Retinal pigment epithelial cell (primary cell): ENCODE measurements at regions not wholly inside any gene's neighbourhood (a gene's known extent, or its start where the extent isn't known, plus 50 kb on each side); places are given as distances from the start of the nearest gene placed in this dataset.
"Not testable (repeated sequence)": the region's sequence is repeated elsewhere in the genome, so short reads cannot be mapped to it uniquely, and the experiment has no call there.

ENCODE experiments used
- DNase-seq: peaks from one replicate; pipeline ENCODE4 v3.0.0-alpha.2; 2010; ENCODE audit warnings: low read depth
- H3K4me3 ChIP-seq: 2 replicates; pipeline ENCODE4 v1.5.1; 2011; ENCODE audit warnings: mild to moderate bottlenecking, low read length, control low read depth, moderate library complexity
- CTCF ChIP-seq: conservative IDR thresholded peaks from 2 replicates; pipeline ENCODE4 v1.5.1; 2011; ENCODE audit warnings: low read depth, low read length, control low read depth, inconsistent platforms

- DNase-seq = no peak
- peak; percentile 22 for TF ChIP-seq CTCF
- no peak overlapping the region for H3K4me3 ChIP-seq
These were observed 107.0 kb downstream of the RPLP1 start for GRCh38 chr15:69559440-69560190.

- TF ChIP-seq CTCF = no peak
- no peak overlapping the region for H3K4me3 ChIP-seq
- DNase-seq = no peak
These were observed 108.6 kb downstream of the RPLP1 start for GRCh38 chr15:69561071-69561784.

- DNase-seq = no peak
- H3K4me3 ChIP-seq = no peak overlapping the region
- TF ChIP-seq CTCF = no peak
These were observed 109.5 kb downstream of the RPLP1 start for GRCh38 chr15:69562116-69562515.

- no peak overlapping the region for H3K4me3 ChIP-seq
- DNase-seq = no peak
- TF ChIP-seq CTCF = no peak
These were observed 109.9 kb downstream of the RPLP1 start for GRCh38 chr15:69562564-69562963.

GRCh38 chr15:69565066-69565655, 112.5 kb downstream of the RPLP1 start:
- DNase-seq = no peak
- H3K4me3 ChIP-seq = no peak overlapping the region
- no peak for TF ChIP-seq CTCF

- H3K4me3 ChIP-seq, DNase-seq: not testable (repeated sequence)
These were observed 114.7 kb downstream of the RPLP1 start for GRCh38 chr15:69567238-69567760.

GRCh38 chr15:69568173-69569009, 115.8 kb downstream of the RPLP1 start:
- TF ChIP-seq CTCF = no peak
- H3K4me3 ChIP-seq = no peak overlapping the region
- DNase-seq = peak; percentile 46
